ENCODE measurements at regions not wholly inside any gene's neighbourhood (a gene's known extent, or its start where the extent isn't known, plus 50 kb on each side); places are given as distances from the start of the nearest gene placed in this dataset.
"Not testable (repeated sequence)": the region's sequence is repeated elsewhere in the genome, so short reads cannot be mapped to it uniquely, and the experiment has no call there.

- Histone ChIP-seq H3K27me3 (ENCODE audit: control insufficient read depth in 4 of 4, insufficient read depth in 4 of 4, low read length in 3 of 4) (no peaks in the 10 kb centered on the region), H3K9ac (ENCODE audit: low read depth in 1 of 2, low read length in 2 of 2) (no peak overlapping the region), H3K36me3 (ENCODE audit: control insufficient read depth in 4 of 4, insufficient read depth in 3 of 4, low read depth in 1 of 4, low read length in 3 of 4) (no peaks in the 10 kb centered on the region), H3K4me1 (ENCODE audit: control insufficient read depth in 4 of 4, insufficient read depth in 4 of 4, low read length in 3 of 4) (no peaks in the 10 kb centered on the region), H3K4me3 (ENCODE audit: low read depth in 1 of 3, low read length in 3 of 3) (no peak overlapping the region), H3K27ac (ENCODE audit: low read depth in 1 of 2, low read length in 2 of 2) (no peak overlapping the region), H3K9me3 (ENCODE audit: control insufficient read depth in 4 of 4, low read length in 3 of 4) (no peaks in the 10 kb centered on the region)
- WGBS, result 86% methylated on average over 3 of the region's 3 CpGs
- DNase-seq (ENCODE audit: low spot score), result no peak
- TF ChIP-seq HNF4G (IDR thresholded peaks at IDR 0.05), result no peak
- no peak for TF ChIP-seq FOXA2 (IDR thresholded peaks at IDR 0.05)
- TF ChIP-seq JUND (IDR thresholded peaks at IDR 0.05), result no peak
- TF ChIP-seq SP1 (IDR thresholded peaks at IDR 0.05), result no peak
- TF ChIP-seq RXRA (IDR thresholded peaks at IDR 0.05), result no peak
- no peak for TF ChIP-seq FOXA1 (IDR thresholded peaks at IDR 0.05)
- TF ChIP-seq EGR1 (IDR thresholded peaks at IDR 0.05; ENCODE audit: low read depth in 2 of 2), result no peak
- no peak for TF ChIP-seq REST (IDR thresholded peaks at IDR 0.05)
- no peak for TF ChIP-seq HNF4A (conservative IDR thresholded peaks at IDR 0.05)
- no peak for TF ChIP-seq RAD21 (IDR thresholded peaks at IDR 0.05)
- no peak for TF ChIP-seq CTCF (IDR thresholded peaks at IDR 0.05; ENCODE audit: low read depth, low read length, missing input control)
- TF ChIP-seq GABPA (IDR thresholded peaks at IDR 0.05 in 1 of 2, conservative IDR thresholded peaks at IDR 0.05 in 1 of 2), result no peak
- no peak for TF ChIP-seq NR2F2 (IDR thresholded peaks at IDR 0.05)
- no peak for TF ChIP-seq MAX (IDR thresholded peaks at IDR 0.05)
- TF ChIP-seq ATF3 (IDR thresholded peaks at IDR 0.05), result no peak
- no peak for TF ChIP-seq TAF1 (conservative IDR thresholded peaks at IDR 0.05)
- TF ChIP-seq ZBTB33 (IDR thresholded peaks at IDR 0.05), result no peak
- no peak for TF ChIP-seq YY1 (IDR thresholded peaks at IDR 0.05)
These were observed 298.2 kb upstream of the HNRNPA3 start for GRCh38 chr2:176914371-176914770.

- not testable (repeated sequence) for H3K9me3 ChIP-seq (ENCODE audit: control insufficient read depth in 4 of 4, low read length in 3 of 4); H3K4me3 ChIP-seq (ENCODE audit: low read depth in 1 of 3, low read length in 3 of 3); H3K27me3 ChIP-seq (ENCODE audit: control insufficient read depth in 4 of 4, insufficient read depth in 4 of 4, low read length in 3 of 4); H3K36me3 ChIP-seq (ENCODE audit: control insufficient read depth in 4 of 4, insufficient read depth in 3 of 4, low read depth in 1 of 4, low read length in 3 of 4); H3K4me1 ChIP-seq (ENCODE audit: control insufficient read depth in 4 of 4, insufficient read depth in 4 of 4, low read length in 3 of 4); H3K9ac ChIP-seq (ENCODE audit: low read depth in 1 of 2, low read length in 2 of 2); DNase-seq (ENCODE audit: low spot score); H3K27ac ChIP-seq (ENCODE audit: low read depth in 1 of 2, low read length in 2 of 2)
- 89% methylated on average over 3 of the region's 3 CpGs for WGBS
These were observed 290.0 kb upstream of the HNRNPA3 start for GRCh38 chr2:176922545-176922944.
